ENCODE measurements at regions not wholly inside any gene's neighbourhood (a gene's known extent, or its start where the extent isn't known, plus 50 kb on each side); places are given as distances from the start of the nearest gene placed in this dataset.

DNA sequence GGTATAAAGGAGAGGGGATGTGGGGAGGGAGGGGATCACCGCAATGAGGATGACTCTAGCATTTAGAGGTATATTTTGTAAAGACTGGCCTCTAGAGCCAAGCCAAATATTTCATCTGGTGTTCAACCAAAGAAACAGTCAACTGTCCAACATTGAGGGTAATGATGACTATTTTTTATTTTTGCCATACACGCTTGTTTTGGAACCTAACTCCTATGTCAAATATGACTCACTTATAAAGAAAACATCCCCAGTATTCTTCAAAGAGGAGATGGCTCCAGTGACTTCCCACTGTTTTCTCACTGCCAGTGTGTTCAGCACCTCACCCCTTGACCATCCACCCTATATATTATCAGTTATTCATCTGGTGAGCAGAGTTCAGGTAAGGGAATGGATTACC lies 77.3 kb downstream of the WNT5A start:
- TF ChIP-seq POLR2A (IDR thresholded peaks at IDR 0.05; ENCODE audit: low read length): no peak
- TF ChIP-seq GATA1 (IDR thresholded peaks at IDR 0.05; ENCODE audit: low read depth, low read length): no peak

Data from erythroblast (primary cell).